Activated naive CD4-positive, alpha-beta T cell treated with anti-CD3 and anti-CD28 coated beads for 36 hours (primary cell): ENCODE measurements at regions not wholly inside any gene's neighbourhood (a gene's known extent, or its start where the extent isn't known, plus 50 kb on each side); places are given as distances from the start of the nearest gene placed in this dataset.
"Not testable (repeated sequence)": the region's sequence is repeated elsewhere in the genome, so short reads cannot be mapped to it uniquely, and the experiment has no call there.

Experiments
- CTCF ChIA-PET: fragments of 350-600 bp; sonication (Branson Sonifier 250); formaldehyde crosslinking; loops from one replicate; lab custom pipeline; 2021; ENCODE audit warnings: antibody characterized with exemption; lab: Charles Lee
- DNase-seq: peaks from one replicate; pipeline ENCODE4 v3.0.0-alpha.2; 2020
- H3K27ac Mint-ChIP-seq: one replicate; pipeline ENCODE4 v1.8.0; 2021; ENCODE audit warnings: mild to moderate bottlenecking, mixed read lengths
- H3K27me3 Mint-ChIP-seq: one replicate; pipeline ENCODE4 v1.8.0; 2021; ENCODE audit warnings: low read depth, mixed read lengths
- H3K36me3 Mint-ChIP-seq: one replicate; pipeline ENCODE4 v1.8.0; 2021; ENCODE audit warnings: low read depth, mixed read lengths
- H3K4me1 Mint-ChIP-seq: one replicate; pipeline ENCODE4 v1.8.0; 2021; ENCODE audit warnings: low read depth, mixed read lengths
- H3K4me3 Mint-ChIP-seq: one replicate; pipeline ENCODE4 v1.8.0; 2021; ENCODE audit warnings: mild to moderate bottlenecking, moderate library complexity, mixed read lengths
- H3K9me3 Mint-ChIP-seq: one replicate; pipeline ENCODE4 v1.8.0; 2021; ENCODE audit warnings: mixed read lengths
- intact Hi-C: fragments of 100-400 bp; cut with micrococcal nuclease; formaldehyde crosslinking; loops from one replicate; pipeline ENCODE4 v1.15.1; 2023

GRCh38 chr3:6362406-6362805 lies 498.5 kb upstream of the GRM7 start:
- intact Hi-C loops = no loop called here
- Mint-ChIP-seq H3K4me1 (no peaks in the 10 kb centered on the region), H3K9me3 (peaks cover 4% of the 10 kb centered on the region), H3K4me3 (no peak overlapping the region), H3K27ac (no peak overlapping the region), H3K36me3 (no peaks in the 10 kb centered on the region), H3K27me3 (peaks cover 2% of the 10 kb centered on the region)
- DNase-seq = no peak
- CTCF ChIA-PET = no interaction called here

GRCh38 chr3:6367171-6367570 lies 493.7 kb upstream of the GRM7 start:
- Mint-ChIP-seq H3K4me3 (no peak overlapping the region), H3K4me1 (no peaks in the 10 kb centered on the region), H3K27ac (no peak overlapping the region), H3K27me3 (no peaks in the 10 kb centered on the region), H3K36me3 (no peaks in the 10 kb centered on the region), H3K9me3 (peaks cover 6% of the 10 kb centered on the region)
- no peak for DNase-seq
- intact Hi-C loops = no loop called here
- CTCF ChIA-PET = no interaction called here

- intact Hi-C loops = no loop called here
- CTCF ChIA-PET = no interaction called here
These were observed 468.8 kb upstream of the GRM7 start for GRCh38 chr3:6392123-6392522.

GRCh38 chr3:6394944-6395343 lies 466.0 kb upstream of the GRM7 start:
- Mint-ChIP-seq H3K27me3 (no peaks in the 10 kb centered on the region), H3K36me3 (no peaks in the 10 kb centered on the region), H3K4me3 (no peak overlapping the region), H3K9me3 (no peaks in the 10 kb centered on the region), H3K27ac (no peak overlapping the region), H3K4me1 (no peaks in the 10 kb centered on the region)
- intact Hi-C loops = no loop called here
- DNase-seq = no peak
- CTCF ChIA-PET = no interaction called here

More at GRCh38 chr3:6392123-6392522, 468.8 kb upstream of the GRM7 start:
- no peaks in the 10 kb centered on the region for H3K4me1 Mint-ChIP-seq
- DNase-seq = no peak
- no peaks in the 10 kb centered on the region for H3K9me3 Mint-ChIP-seq
- no peaks in the 10 kb centered on the region for H3K36me3 Mint-ChIP-seq
- H3K27me3 Mint-ChIP-seq = no peaks in the 10 kb centered on the region
- no peak overlapping the region for H3K27ac Mint-ChIP-seq
- H3K4me3 Mint-ChIP-seq = no peak overlapping the region

- Mint-ChIP-seq H3K4me1 (no peaks in the 10 kb centered on the region), H3K9me3 (no peaks in the 10 kb centered on the region), H3K36me3 (no peaks in the 10 kb centered on the region), H3K27me3 (no peaks in the 10 kb centered on the region), H3K27ac (no peak overlapping the region), H3K4me3 (no peak overlapping the region)
- no peak for DNase-seq
- CTCF ChIA-PET = no interaction called here
- intact Hi-C loops = no loop called here
These were observed 464.3 kb upstream of the GRM7 start for GRCh38 chr3:6396631-6397030.

- intact Hi-C loops, H3K27ac Mint-ChIP-seq, H3K27me3 Mint-ChIP-seq, H3K36me3 Mint-ChIP-seq, H3K4me3 Mint-ChIP-seq, DNase-seq, H3K9me3 Mint-ChIP-seq, H3K4me1 Mint-ChIP-seq, CTCF ChIA-PET: not testable (repeated sequence)
These were observed 458.2 kb upstream of the GRM7 start for GRCh38 chr3:6402666-6403065.

- H3K9me3 Mint-ChIP-seq, H3K27ac Mint-ChIP-seq, H3K27me3 Mint-ChIP-seq, H3K4me1 Mint-ChIP-seq, H3K4me3 Mint-ChIP-seq, intact Hi-C loops, H3K36me3 Mint-ChIP-seq, DNase-seq, CTCF ChIA-PET: not testable (repeated sequence)
These were observed 454.0 kb upstream of the GRM7 start for GRCh38 chr3:6406923-6407322.

GRCh38 chr3:6416049-6416661 lies 444.8 kb upstream of the GRM7 start:
- intact Hi-C loops = no loop called here
- Mint-ChIP-seq H3K4me1 (no peaks in the 10 kb centered on the region), H3K9me3 (no peaks in the 10 kb centered on the region), H3K36me3 (no peaks in the 10 kb centered on the region), H3K4me3 (no peak overlapping the region), H3K27ac (no peak overlapping the region), H3K27me3 (no peaks in the 10 kb centered on the region)
- DNase-seq = no peak
- CTCF ChIA-PET = no interaction called here

GRCh38 chr3:6417174-6417573 lies 443.7 kb upstream of the GRM7 start:
- intact Hi-C loops = no loop called here
- H3K9me3 Mint-ChIP-seq = no peaks in the 10 kb centered on the region
- H3K36me3 Mint-ChIP-seq = no peaks in the 10 kb centered on the region
- CTCF ChIA-PET = no interaction called here
- no peak overlapping the region for H3K27ac Mint-ChIP-seq
- H3K4me1 Mint-ChIP-seq = no peaks in the 10 kb centered on the region
- H3K27me3 Mint-ChIP-seq = no peaks in the 10 kb centered on the region
- DNase-seq = no peak
- no peak overlapping the region for H3K4me3 Mint-ChIP-seq

GRCh38 chr3:6418485-6418884 lies 442.4 kb upstream of the GRM7 start:
- CTCF ChIA-PET = no interaction called here
- Mint-ChIP-seq H3K4me3 (no peak overlapping the region), H3K27ac (no peak overlapping the region), H3K4me1 (no peaks in the 10 kb centered on the region), H3K27me3 (no peaks in the 10 kb centered on the region), H3K36me3 (no peaks in the 10 kb centered on the region), H3K9me3 (peaks cover 3% of the 10 kb centered on the region)
- intact Hi-C loops = no loop called here
- no peak for DNase-seq

GRCh38 chr3:6421666-6422445 lies 439.1 kb upstream of the GRM7 start:
- CTCF ChIA-PET = interaction anchor here (0.5 kb wide), 1 partner anchor 82 kb away, joined by 5 read pairs; no protein-coding TSS in a partner anchor
- H3K36me3 Mint-ChIP-seq = no peaks in the 10 kb centered on the region
- H3K9me3 Mint-ChIP-seq = peaks cover 18% of the 10 kb centered on the region
- no peaks in the 10 kb centered on the region for H3K4me1 Mint-ChIP-seq
- no peak overlapping the region for H3K27ac Mint-ChIP-seq
- no peak for DNase-seq
- H3K4me3 Mint-ChIP-seq = no peak overlapping the region
- intact Hi-C loops = no loop called here
- no peaks in the 10 kb centered on the region for H3K27me3 Mint-ChIP-seq

GRCh38 chr3:6425289-6425820 lies 435.6 kb upstream of the GRM7 start:
- no peak overlapping the region for H3K4me3 Mint-ChIP-seq

GRCh38 chr3:6428276-6428675 lies 432.6 kb upstream of the GRM7 start:
- CTCF ChIA-PET, H3K36me3 Mint-ChIP-seq, H3K27me3 Mint-ChIP-seq, H3K4me1 Mint-ChIP-seq, H3K4me3 Mint-ChIP-seq, DNase-seq, intact Hi-C loops, H3K27ac Mint-ChIP-seq: not testable (repeated sequence)
- H3K9me3 Mint-ChIP-seq = peaks cover 18% of the 10 kb centered on the region

More at GRCh38 chr3:6425289-6425820, 435.6 kb upstream of the GRM7 start:
- Mint-ChIP-seq H3K27ac (no peak overlapping the region), H3K4me1 (no peaks in the 10 kb centered on the region), H3K9me3 (peaks cover 21% of the 10 kb centered on the region), H3K36me3 (no peaks in the 10 kb centered on the region), H3K27me3 (no peaks in the 10 kb centered on the region)
- no peak for DNase-seq
- intact Hi-C loops = no loop called here
- CTCF ChIA-PET = no interaction called here
